Osteocyte (in vitro differentiated cells): ENCODE measurements at regions not wholly inside any gene's neighbourhood (a gene's known extent, or its start where the extent isn't known, plus 50 kb on each side); places are given as distances from the start of the nearest gene placed in this dataset.

Experiments
- DNase-seq: peaks from one replicate; pipeline ENCODE4 v3.0.0; 2021; ENCODE audit warnings: mixed read lengths; ENCODE audit not compliant: unreplicated experiment; ENCODE audit errors: extremely low spot score
- H3K27ac Mint-ChIP-seq: one replicate; pipeline ENCODE4 v1.8.0; 2021; ENCODE audit warnings: mild to moderate bottlenecking, mixed read lengths; ENCODE audit not compliant: unreplicated experiment
- H3K27me3 Mint-ChIP-seq: one replicate; pipeline ENCODE4 v1.8.0; 2021; ENCODE audit warnings: mixed read lengths; ENCODE audit not compliant: unreplicated experiment
- H3K36me3 Mint-ChIP-seq: one replicate; pipeline ENCODE4 v1.8.0; 2021; ENCODE audit warnings: mixed read lengths; ENCODE audit not compliant: unreplicated experiment
- H3K4me1 Mint-ChIP-seq: one replicate; pipeline ENCODE4 v1.8.0; 2021; ENCODE audit warnings: mixed read lengths; ENCODE audit not compliant: unreplicated experiment
- H3K4me3 Mint-ChIP-seq: one replicate; pipeline ENCODE4 v1.8.0; 2021; ENCODE audit warnings: mild to moderate bottlenecking, moderate library complexity, mixed read lengths; ENCODE audit not compliant: unreplicated experiment
- H3K9me3 Mint-ChIP-seq: one replicate; pipeline ENCODE4 v1.8.0; 2021; ENCODE audit warnings: mixed read lengths; ENCODE audit not compliant: unreplicated experiment
- TF ChIP-seq, protein P1 (sequence below): fragments of 200-600 bp; sonication (generic); IDR thresholded peaks from 2 replicates; pipeline ENCODE4 v1.5.0; 2021; ENCODE audit warnings: antibody characterized with exemption, mild to moderate bottlenecking, moderate library complexity

DNA sequence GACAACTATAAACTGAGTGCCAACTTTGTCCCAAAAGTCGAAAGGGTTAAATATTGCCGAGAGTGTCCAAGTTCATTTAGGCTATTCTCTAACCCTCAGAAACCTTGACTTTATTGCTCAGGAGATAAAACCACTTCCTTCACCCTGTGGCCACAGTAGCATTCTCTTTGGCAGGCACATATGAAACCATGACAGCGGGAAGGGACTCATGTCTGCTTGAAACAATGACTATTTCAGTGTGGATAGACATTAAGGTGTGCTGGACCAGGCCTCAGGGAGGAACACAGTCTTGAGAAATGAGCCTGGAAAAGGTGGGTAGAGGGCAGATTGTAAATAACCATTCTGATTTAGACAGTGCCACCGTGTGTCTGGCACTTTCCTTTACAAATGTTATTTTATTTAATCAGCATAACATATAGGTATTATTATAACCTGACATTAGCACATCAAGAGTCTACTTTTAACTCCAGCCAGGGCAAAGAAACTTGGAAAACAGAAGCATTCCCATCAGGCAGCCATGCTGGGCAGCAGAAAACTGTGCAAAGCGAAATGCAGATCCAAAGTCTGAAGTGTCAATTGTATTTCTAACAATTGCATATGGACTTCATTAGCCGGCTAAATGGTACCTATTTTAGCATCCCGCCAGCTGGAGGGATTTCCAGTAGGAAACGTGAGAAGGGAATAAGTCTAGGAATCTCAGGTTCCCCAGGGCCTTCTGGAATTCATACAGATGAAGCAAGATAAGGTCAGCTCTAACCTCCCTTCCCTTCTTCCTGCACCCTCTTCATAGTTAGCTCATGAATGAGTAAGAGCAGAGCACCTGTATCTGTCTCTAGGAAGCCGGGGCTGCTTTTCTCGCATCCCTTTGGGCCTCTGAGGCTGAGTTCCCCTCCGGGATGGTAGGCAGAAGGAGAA is 212.8 kb upstream of the ELAC2 start:
- Mint-ChIP-seq H3K4me3 (no peak overlapping the region), H3K27ac (no peak overlapping the region), H3K27me3 (peaks cover 33% of the 10 kb centered on the region), H3K4me1 (no peaks in the 10 kb centered on the region), H3K36me3 (no peaks in the 10 kb centered on the region), H3K9me3 (no peaks in the 10 kb centered on the region)
- TF ChIP-seq, protein P1, sequence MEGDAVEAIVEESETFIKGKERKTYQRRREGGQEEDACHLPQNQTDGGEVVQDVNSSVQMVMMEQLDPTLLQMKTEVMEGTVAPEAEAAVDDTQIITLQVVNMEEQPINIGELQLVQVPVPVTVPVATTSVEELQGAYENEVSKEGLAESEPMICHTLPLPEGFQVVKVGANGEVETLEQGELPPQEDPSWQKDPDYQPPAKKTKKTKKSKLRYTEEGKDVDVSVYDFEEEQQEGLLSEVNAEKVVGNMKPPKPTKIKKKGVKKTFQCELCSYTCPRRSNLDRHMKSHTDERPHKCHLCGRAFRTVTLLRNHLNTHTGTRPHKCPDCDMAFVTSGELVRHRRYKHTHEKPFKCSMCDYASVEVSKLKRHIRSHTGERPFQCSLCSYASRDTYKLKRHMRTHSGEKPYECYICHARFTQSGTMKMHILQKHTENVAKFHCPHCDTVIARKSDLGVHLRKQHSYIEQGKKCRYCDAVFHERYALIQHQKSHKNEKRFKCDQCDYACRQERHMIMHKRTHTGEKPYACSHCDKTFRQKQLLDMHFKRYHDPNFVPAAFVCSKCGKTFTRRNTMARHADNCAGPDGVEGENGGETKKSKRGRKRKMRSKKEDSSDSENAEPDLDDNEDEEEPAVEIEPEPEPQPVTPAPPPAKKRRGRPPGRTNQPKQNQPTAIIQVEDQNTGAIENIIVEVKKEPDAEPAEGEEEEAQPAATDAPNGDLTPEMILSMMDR = no peak
- no peak for DNase-seq

DNA sequence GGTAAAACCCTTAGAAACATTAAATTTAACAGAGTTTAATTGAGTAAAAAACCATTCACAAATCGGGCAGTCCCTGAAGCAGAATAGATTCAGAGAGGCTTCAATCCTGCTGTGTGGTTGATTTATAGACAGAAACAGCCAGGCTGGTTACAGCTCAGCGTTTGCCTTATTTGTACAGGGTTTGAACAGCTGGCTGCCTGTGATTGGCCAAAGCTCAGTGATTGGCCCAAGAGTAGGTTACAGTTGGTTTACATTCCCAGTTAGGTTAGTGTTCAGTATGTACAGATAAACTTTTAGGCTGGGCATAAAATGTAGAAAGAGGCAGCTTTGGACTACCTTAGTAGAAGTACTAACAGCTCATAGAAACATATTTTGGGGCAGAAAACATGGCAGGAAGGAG is 210.4 kb upstream of the ELAC2 start:
- TF ChIP-seq, protein P1 = no peak
- H3K27me3 Mint-ChIP-seq = peaks cover 38% of the 10 kb centered on the region
- no peak overlapping the region for H3K27ac Mint-ChIP-seq
- H3K4me3 Mint-ChIP-seq = no peak overlapping the region
- H3K4me1 Mint-ChIP-seq = no peaks in the 10 kb centered on the region
- no peaks in the 10 kb centered on the region for H3K9me3 Mint-ChIP-seq
- DNase-seq = no peak
- H3K36me3 Mint-ChIP-seq = no peaks in the 10 kb centered on the region

DNA sequence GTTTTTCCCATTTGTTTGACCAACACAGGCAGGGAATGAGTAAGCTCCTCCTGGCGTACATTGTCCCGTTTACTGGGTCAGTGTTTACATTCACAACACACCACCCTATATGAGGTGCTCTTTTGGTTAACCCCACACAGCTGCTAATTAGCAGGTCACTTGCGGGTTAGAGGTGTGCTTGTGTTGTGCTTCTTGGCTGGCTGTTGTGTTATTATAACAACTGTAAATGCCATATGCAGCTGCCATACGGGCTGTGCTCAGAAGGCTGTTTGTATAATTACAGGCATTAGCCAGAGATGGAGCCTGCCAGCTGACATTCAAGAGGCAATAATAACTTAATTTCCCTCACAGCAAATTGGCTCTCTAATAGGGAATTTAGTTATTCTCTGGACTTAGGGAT is 205.1 kb upstream of the ELAC2 start:
- Mint-ChIP-seq H3K4me3 (no peak overlapping the region), H3K27me3 (peaks cover 34% of the 10 kb centered on the region), H3K36me3 (no peaks in the 10 kb centered on the region), H3K27ac (no peak overlapping the region), H3K4me1 (peaks cover 2% of the 10 kb centered on the region), H3K9me3 (no peaks in the 10 kb centered on the region)
- no peak for DNase-seq
- TF ChIP-seq, protein P1 = no peak

DNA sequence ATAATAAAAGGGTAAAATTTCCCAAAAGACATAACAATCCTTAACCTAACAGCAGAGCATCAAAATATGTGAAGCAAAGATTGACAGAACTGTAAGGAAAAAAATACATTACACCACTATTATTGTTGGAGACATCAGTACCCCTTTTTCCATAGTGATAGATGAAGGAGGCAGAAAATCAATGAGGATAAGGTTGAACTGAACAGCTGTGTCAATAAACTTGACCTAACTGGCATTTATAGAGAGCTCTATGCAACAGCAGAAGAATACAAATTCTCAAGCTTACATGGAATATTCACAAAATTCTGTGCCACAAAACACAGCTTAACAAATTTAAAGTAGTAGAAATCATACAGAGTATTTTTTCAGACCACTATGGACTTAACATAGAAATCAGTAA is 195.0 kb upstream of the ELAC2 start:
- TF ChIP-seq, protein P1 = no peak
- Mint-ChIP-seq H3K27me3 (peaks cover 19% of the 10 kb centered on the region), H3K4me3 (no peak overlapping the region), H3K27ac (no peak overlapping the region), H3K4me1 (peaks cover 15% of the 10 kb centered on the region), H3K9me3 (peaks cover 4% of the 10 kb centered on the region), H3K36me3 (no peaks in the 10 kb centered on the region)
- no peak for DNase-seq

DNA sequence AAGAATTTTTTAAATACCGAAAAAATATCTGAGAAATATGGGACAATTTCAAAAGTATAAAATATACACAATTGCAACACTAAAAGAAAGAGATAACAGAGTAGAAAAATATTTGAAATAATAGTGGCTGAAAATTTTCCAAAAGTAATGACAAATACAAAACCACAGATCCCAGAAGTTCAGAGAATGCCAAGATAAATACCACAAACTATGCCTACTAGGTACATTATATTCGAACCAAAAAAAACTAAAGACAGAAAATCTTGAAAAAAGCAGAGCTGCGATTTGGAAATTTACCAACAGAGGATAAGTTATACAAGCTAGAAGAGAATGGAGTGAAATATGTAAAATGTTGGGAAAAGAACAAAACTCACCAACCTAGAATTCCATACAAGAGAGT is 191.3 kb upstream of the ELAC2 start:
- Mint-ChIP-seq H3K27ac (peak overlapping the region; percentile 49), H3K4me3 (no peak overlapping the region), H3K27me3 (peaks cover 14% of the 10 kb centered on the region), H3K36me3 (no peaks in the 10 kb centered on the region), H3K4me1 (peaks cover 21% of the 10 kb centered on the region), H3K9me3 (peaks cover 4% of the 10 kb centered on the region)
- TF ChIP-seq, protein P1 = no peak
- no peak for DNase-seq
